ENCODE measurements at regions not wholly inside any gene's neighbourhood (a gene's known extent, or its start where the extent isn't known, plus 50 kb on each side); places are given as distances from the start of the nearest gene placed in this dataset.

DNA sequence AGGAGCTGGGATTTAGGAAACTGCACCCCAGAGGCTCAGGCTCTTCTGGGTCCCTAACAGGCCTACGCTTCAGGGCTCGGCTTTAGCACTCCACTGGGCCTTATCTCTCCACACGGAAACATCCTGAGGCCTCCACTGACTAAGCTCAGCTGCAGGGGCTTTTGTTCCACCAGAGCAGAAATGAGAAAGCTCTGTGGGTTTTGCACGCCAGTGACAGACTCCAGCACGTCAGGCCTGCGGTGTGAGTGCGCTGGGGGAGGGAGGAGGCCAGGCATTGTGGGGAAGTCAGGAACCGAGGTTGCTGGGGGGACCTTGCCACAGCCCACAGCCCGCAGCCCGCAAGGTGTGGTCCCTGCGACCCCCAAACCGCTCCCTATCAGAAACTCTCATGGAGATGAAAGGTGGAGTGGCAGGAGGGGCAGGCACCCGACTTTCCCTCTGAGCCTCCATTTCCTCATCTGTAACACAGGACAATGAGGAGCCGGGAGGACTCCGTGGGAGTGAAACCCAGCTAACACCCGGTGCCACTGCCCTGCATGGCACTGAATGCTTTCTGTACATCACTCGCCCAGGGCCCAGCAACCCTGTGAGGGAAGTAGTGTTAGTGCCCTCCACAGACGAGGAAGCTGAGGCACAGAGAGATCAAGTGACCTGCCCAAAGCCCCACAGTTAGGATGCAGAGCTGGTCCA is 106.5 kb downstream of the TPRA1 start:
- peak in 1 of 3 experiments; percentile 65 for DNase-seq (ENCODE audit: low read depth in 3 of 3)

DNA sequence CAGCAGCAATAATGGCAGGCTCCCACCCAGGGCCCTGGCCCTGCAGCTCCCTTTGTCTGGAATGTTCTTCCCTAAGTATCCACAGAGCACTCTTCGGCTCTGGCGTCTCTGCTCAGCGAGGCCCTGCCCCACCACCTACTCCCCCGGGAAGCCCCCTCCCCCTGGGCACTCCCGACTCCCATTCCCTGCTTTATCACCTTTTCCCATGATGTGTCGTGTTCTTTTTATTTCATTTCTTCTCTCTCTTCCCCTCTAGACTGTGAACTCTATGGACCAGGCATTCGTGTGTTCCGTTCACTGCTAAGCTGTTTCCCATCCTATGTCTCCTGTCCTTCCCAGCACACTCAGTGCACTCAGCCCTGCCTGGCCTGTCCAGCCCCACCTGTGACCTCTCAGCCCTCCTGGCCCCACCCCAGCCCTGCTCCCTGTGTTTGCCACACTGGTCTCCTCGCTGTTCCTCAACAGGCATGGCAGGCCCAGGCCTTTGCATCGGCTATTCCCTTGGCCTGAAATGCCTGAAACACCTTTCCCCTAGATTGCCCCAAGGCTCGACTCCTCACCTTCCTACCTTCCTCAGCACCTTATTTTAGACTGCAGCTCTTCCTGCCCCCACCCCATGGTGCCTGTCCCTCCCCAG is 107.4 kb downstream of the TPRA1 start:
- DNase-seq (ENCODE audit: low read depth in 3 of 3), result no peak

DNA sequence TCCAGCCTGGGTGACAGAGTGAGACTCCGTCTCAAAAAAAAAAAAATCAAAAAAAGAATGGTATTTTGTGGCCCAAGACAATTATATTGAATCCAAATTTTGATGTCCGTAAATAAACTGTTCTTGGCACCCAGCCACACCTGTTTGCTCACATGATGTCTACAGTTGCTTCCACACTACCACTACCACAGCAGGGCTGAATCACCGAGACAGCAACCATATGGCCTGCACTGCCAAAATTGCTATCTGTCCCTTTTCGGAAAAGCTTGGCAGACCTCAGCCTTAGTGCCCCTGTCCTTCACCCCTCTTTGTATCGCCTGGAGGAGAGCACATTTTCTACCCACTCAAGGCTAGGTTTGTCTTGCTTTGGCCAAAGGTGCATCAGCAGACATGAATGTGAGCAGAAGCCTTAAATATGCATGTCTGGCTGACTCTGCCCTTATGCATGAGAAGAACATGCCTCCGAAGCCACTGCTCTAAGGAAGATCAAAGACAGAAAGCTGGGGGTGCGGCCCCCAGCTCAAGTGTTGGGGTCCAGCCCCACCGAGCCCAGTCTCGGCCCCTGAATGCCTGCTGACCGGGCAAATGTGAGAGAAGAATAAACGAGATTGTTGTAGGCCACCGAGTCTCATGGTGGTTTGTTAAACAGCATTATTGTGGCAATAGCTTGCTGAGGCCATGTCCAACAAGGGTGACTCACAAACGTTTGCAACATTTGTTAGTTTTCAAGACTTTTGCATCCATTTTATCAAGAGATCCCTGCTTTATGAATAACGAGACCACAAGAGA is 108.1 kb downstream of the TPRA1 start:
- no peak for DNase-seq (ENCODE audit: low read depth in 3 of 3)

DNA sequence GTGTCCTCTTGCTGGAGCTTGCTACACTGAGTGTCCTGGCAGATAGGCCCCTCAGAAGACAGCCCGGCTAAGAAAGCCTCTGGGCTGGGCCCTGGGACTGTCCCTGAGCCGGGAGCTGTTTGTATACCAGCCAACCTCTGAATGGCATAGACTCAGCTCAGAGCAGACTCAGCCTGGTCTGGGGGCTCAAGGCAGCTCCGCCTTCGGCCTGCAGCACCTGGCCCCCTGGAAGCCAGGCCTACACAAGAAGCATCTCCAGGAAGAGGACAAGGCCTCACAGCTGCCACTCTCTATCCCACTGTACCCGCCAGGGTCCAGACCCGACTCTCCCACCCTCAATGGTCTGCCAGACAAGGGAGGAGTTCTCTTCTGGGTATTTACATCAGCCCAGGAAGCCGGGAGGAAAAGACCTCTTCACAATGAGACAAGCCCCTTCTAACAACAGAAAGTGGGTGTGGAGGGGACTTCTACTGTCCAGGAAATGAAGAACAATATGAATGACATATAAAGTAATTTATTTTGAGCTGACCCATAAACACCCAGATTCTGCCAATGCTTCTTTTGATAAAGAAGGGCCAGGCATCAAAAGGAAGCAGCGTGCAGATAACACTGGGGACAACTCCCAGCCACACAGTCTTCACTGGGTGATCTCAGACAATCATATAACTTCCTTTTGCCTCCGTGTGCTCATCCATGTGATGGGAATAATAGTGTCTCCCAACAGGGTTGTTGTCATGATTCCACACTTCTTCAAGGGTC is 110.2 kb downstream of the TPRA1 start:
- no peak for DNase-seq (ENCODE audit: low read depth in 3 of 3)

DNA sequence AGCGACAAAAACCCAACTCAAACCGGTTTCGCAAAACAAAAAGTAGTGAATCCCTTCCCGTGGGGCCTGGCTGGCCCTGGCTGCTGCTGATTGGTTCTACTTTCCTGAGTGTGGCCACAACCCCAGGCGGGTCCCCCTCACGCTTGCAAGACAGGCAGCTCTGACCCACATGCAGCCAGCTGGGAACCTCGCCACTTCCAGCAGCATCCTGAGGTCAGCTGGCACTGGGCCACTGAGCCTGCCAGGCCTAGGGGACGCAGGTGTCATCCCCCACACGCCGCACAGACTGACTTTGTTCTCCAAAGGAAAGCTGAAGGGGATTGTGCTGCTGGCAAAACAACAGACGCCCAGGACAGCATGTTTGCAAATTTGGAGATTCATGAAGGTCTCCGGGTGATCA is 111.1 kb downstream of the TPRA1 start:
- no peak for DNase-seq (ENCODE audit: low read depth in 3 of 3)

DNA sequence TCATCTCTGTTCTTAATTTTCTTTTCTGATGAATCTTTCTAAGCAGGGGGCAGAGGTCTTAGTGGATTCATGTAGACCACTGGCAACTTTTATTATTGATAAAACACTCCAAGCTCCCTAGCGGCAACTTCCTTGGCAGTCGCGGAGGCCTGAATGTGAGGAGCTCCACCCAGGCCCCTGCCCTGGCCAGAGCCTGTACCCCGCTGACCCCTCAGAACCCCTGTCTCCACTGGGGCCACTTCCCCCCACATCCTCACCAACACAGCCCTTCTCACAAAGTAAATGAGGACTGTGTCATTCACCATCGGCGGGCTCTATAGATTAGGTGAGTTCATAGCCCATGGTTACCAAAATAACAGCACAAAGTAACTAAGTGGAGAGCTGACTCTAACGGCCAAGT is 111.6 kb downstream of the TPRA1 start:
- no peak for DNase-seq (ENCODE audit: low read depth in 3 of 3)

DNA sequence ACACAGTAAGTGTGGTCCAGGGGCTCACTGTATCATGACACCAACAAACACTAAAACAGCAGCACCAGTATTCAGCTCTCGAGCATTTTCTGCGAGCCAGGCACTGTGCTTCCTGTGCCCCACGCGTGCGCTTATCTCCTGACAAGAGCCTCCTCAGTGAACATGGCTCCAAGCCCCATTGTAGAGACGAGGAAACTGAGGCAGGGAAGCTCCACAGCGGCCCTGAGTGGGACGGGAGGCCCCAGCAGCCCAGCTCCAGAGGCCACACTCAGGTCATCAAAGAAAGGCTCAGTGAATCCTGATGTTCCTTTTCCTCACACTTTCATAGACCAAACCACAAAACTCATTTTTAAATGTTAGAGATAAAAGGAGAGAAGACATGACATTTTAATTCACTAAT is 113.1 kb downstream of the TPRA1 start:
- no peak for DNase-seq (ENCODE audit: low read depth in 3 of 3)

DNA sequence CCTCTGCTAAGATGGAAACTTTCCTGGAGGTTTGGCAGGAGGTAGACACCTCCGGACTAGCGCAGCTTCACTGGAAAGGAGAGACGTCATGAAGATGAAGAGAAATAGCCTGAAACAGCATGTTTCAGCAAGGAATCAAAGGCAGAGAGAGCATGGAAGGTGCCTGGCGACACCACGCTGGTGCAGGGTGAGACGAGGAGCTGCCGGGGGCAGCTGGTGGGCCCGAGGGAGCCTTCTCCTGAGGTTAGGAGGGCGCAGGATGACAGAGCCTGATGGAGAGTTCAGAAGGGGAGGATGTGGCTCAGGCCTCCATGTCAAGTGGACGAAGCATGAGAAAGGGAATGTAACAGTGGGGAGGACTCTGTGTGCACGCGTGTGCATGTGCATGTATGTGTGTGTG is 113.6 kb downstream of the TPRA1 start:
- DNase-seq (ENCODE audit: low read depth in 3 of 3), result no peak

DNA sequence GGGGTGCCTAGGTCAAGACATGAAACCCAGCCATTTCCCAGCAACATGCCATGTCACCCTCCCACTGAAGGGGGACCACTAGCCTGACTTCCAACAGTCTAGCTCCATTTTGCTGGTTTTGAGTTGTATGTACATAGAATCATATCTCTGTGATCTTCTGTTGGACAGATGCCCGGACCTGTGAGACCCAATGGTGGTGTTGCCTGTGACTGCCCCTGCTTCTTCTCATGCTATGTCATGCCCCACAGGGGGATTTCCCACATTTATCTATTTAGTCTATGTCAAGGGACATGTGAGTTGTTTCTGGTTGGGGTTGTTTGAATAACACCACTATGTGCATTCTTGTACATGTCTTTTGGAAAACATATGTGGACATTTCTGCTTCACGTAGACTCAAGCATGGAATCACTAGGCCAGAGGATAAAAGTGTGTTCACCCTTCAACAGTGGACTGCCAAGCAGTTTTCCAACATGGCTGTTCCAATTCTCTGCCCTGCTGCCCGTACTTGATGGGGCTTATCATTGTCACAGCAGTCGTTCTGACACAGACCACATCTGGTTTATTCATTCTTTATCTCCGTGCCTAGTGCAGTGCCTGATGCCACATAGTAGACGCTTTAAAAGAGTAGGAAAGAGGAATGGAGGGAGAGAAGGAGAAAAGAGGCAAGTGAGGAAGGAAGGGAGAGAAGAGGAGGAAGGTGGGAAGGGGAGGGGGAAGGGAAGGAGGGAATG is 114.4 kb downstream of the TPRA1 start:
- DNase-seq (ENCODE audit: low read depth in 3 of 3), result no peak

DNA sequence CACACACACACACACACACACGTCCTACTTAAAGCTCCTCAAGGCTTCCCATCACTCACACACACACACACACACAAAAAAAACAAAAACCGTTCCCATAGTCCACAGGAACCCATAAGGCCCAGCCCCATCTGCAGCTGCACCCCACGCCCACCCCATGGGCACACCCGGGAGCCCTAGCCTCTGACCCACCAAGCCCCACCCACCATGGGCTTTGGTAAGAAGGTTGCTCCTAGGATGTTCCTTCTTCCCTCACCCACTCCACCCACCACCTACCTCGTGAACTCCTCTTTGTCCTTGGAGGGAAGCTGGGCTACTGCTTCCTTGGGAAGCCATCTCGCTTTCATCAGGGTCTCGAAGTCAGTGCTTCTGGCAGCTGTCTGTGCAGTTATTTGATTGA is 115.1 kb downstream of the TPRA1 start:
- DNase-seq (ENCODE audit: low read depth in 3 of 3), result no peak

DNA sequence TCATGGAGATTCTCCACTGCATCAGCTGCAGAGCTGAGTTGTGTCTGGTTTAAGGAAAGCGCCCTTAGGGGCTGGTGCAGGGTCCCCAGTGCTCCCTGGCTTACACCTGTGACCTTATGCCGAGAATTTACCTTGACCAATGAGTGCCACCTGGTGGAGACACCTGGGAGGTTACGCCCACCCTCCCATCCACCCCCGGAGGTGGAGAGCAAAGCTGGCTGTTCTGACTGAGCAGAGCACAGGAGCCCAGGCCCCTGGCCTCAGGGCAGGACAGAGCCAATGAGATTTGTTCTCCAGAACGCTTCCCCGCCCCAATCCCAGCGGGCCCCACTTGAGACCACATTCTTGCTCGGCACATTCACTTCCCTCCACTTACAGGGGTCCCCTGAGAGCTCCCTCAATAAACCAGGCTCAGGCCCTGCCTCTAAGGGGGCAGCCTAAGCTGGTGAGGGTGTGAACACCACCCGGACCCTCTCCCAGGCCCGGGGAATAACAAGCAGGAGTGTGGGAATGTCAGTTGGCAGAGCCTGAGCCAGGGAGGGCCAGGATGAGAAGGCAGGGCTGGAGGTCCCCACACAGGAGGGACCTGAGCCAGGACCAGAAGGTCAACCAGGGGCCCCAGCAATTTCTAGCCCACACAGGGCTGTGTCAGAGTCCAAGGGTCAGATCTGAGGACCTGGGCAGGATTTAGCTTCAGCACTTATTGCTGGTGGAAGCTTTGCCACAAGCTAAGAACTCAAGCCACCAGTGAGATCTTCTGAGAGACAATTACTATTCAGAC is 117.1 kb downstream of the TPRA1 start:
- no peak for DNase-seq (ENCODE audit: low read depth in 3 of 3)

DNA sequence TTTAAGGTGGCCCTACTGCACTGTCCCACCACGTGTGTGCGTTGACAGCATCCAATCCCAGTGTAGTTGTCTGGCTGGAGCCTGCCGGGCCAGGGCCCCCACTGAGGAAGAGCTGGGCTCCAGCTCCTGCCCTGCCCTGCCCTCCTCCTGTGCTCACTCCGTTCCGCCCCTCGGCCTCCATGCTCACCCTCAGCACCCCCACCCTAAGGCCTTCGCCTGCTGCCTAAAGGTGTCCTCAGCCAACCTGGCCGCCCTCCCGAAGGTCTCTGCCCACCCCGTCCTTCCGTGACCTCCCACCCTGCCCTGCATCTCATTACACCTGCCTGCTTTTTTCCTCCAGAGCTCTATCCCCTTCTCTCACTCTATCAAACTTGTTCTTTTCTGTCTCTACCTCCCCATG is 118.0 kb downstream of the TPRA1 start:
- DNase-seq (ENCODE audit: low read depth in 3 of 3), result no peak

DNA sequence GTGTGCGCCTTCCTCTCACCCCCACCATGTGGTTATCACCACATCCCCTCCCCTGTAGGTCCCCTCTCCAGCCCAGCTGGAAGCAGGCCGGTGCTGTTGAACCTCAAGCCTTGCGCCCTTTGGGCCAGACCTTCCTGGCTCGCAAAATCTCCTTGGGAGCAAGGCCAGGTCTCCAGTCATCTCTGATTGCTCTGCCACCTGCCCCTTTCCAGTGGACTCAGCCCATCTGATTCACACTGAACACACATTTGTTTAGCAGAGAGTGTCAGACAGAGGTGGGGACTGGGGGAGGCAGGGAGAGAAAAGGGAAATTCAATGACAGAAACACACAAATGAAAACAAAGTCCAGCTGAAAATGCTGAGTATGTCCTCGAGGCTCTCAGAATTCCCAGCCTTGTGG is 119.4 kb downstream of the TPRA1 start:
- DNase-seq (ENCODE audit: low read depth in 3 of 3), result no peak

DNA sequence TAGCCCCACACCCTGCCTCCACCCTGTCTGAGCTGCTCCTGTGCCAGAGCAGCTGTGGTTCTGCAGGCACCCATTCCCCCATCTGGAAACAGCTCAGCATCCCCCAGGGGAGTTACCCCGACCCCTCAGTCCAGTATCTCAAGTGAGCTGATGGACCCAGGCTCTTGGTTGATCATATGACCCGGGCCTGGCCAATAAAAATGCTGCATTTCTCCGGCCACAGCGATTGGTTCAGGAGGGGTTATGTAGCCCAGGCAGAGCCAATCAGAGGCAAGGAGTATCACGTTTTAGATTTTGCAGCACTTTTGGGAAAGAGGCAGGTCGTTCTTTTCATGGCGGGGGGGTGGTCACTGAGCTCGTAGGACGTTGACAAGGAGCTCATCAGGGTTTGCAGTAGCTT is 120.8 kb downstream of the TPRA1 start:
- no peak for DNase-seq (ENCODE audit: low read depth in 3 of 3)

DNA sequence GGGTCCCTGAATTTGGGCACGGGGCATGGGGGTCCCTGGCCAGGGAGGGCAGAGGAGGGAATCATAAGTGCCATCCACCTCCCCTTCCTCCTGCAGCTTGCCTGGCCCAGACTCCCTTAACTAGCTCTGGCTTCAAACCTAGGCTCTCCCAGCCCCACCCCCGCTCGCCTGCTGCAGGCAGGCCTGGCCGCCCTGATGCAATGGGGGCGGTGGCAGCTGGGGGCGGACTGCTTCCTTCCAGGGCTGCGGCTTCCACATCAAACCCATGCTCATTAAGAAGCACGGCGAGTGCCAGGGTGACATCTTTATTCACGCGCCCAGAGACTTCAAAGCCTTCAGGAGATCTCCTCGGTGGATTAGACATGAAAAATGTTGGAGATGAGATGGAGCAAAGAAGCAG is 123.1 kb downstream of the TPRA1 start:
- no peak for DNase-seq (ENCODE audit: low read depth in 3 of 3)

DNA sequence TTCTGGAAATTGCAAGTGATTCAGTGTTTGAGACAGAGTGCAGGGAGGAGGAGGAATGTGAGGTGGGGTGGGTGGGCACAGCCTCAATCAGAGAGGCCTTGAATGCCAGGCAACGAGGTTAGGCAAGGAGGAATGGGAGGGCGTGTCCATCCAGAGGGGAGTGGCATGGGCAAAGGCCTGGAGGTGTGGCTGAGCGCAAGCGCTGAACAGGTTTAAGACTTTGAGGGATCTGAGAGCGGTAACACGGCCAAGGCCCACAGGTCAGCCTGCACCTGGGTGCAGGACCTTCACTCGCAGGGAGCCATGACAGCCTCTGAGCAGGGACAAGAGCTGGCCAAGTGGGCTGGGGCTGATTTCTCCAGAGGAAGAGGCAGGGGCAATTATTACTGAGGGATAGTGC is 125.9 kb downstream of the TPRA1 start:
- no peak for DNase-seq (ENCODE audit: low read depth in 3 of 3)

DNA sequence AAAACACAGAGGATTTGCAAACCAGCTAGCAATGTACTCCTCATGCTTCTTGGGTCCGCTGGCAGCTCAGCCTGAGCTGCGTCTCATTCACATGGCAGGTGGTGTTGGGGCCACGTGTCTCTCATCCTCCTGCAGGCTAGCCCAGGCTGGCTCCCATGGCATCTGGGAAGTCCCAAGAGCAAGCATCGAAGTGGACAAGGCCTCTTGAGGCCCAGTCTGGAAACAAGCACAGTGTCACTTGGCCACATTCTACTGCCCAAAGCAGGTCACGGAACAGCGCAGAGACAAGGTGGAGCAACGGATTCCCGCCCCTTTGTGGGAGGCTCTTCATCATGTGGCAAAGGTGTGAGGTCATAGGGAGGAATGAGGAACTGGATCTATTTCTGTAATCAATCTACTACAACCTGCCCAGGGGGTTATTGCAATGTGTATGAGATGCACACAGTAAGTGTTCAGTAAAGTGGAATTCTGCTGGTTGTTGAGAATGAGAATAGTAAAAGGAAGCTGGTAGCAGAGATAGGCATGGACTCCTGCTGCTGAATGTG is 128.3 kb downstream of the TPRA1 start:
- DNase-seq (ENCODE audit: low read depth in 3 of 3), result no peak

DNA sequence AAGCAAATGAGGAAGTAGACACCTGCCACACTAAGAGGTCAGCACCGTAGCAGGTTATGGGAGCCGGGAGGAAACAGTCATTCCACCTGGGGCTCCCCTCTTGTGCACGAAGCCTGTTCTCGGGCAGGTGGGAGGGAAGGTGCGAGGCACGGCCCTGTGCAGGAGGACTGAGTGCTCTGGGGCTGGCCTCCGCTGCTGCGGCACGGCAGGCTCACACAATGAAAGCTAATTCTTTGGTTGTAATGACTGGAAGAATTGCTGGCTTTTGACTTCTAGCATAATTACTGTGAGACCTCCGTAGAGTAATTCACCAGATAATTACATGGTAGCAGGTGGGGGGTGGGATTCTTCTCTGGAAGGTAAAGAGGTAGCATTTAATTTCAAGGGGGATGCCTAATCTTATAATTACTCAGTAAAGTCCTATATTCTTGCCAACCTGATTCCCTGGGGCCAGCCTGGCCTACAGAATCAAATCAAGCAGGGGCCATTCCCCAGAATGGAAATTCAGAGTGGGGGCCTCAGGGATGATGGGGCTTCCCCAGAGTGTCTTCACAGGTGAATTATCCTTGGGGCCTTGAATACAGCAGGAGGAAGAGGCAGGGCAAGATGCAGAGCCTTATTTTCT is 129.1 kb downstream of the TPRA1 start:
- no peak for DNase-seq (ENCODE audit: low read depth in 3 of 3)

DNA sequence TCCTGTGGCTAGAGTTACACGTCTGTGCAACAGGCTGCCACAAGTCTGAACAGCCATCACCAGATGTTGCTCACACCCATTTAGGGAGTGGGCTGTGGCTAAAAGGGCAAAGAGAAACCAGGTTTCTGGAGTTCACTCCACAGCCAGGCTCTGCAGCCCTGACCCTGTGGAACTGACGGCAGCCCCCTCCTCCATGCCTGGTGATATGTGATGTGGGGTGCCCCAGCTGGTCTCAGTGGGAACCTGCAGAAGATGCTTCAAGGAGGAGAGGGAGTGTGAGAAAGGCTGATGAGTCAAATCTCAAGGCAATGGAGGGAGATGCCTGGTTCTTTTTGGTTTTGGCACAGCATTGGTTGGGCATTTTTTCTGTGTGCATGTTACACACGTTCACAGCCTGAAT is 130.6 kb downstream of the TPRA1 start:
- no peak for DNase-seq (ENCODE audit: low read depth in 3 of 3)
